GM12878 (cell line): ENCODE measurements at regions not wholly inside any gene's neighbourhood (a gene's known extent, or its start where the extent isn't known, plus 50 kb on each side); places are given as distances from the start of the nearest gene placed in this dataset.

Experiments used
- ATAC-seq: fragments of 200-7000 bp; cut with Tn5 transposase; 3 replicates; pipeline ENCODE4 v1.9.1; 2020; ENCODE audit warnings: mild to moderate bottlenecking, moderate library complexity
- BruUV-seq: library from RNA; stranded (reverse); fragments of 400-500 nt; replicated peaks from 2 replicates; lab custom pipeline; 2021; lab: Mats Ljungman, UMichigan
- CTCF ChIA-PET: fragments of 300-600 bp; sonication (Branson Sonifier 250); formaldehyde crosslinking; extraction: SDS; loops from one replicate; lab custom pipeline; 2021; ENCODE audit warnings: inconsistent platforms; lab: Yijun Ruan, JAX
- POLR2A ChIA-PET: fragments of 350-600 bp; formaldehyde crosslinking; extraction: SDS; loops from one replicate; lab custom pipeline; 2021; ENCODE audit warnings: inconsistent platforms; lab: Charles Lee
- RAD21 ChIA-PET: fragments of 300-600 bp; sonication (Branson Sonifier 250); formaldehyde crosslinking; loops from one replicate; lab custom pipeline; 2023; ENCODE audit warnings: antibody characterized with exemption; ENCODE audit not compliant: unreplicated experiment; lab: Charles Lee
- SMC1A ChIA-PET: fragments of 300-600 bp; sonication (Branson Sonifier 250); formaldehyde crosslinking; loops from one replicate; lab custom pipeline; 2023; ENCODE audit not compliant: unreplicated experiment, uncharacterized antibody; lab: Charles Lee
- DNase-seq: peaks from one replicate; pipeline ENCODE4 v3.0.0-alpha.2; 2011; ENCODE audit warnings: low read depth, low spot score
- FAIRE-seq: peaks from 3 replicates; lab custom pipeline; 2011; peaks lifted over from hg19 to GRCh38; lab: Jason Lieb, UNC
- H2AFZ ChIP-seq: 2 replicates; pipeline ENCODE4 v1.6.0; 2011; ENCODE audit warnings: low read depth, low read length, control low read depth; ENCODE audit not compliant: control insufficient read depth
- H3K27ac ChIP-seq: 2 replicates; pipeline ENCODE4 v1.5.1; 2011; ENCODE audit warnings: control low read depth; ENCODE audit not compliant: control insufficient read depth, insufficient read depth
- H3K27me3 ChIP-seq, 2 experiments: replicated peaks in 1 of 2; 2 replicates each; pipeline versions ENCODE4 v1.6.0 to v1.6.1; 2011; ENCODE audit warnings: low read length in 1 of 2; ENCODE audit not compliant: control insufficient read depth in 2 of 2, insufficient read depth in 2 of 2
- H3K36me3 ChIP-seq, 2 experiments: 2 replicates each; pipeline ENCODE4 v1.5.1; 2011; ENCODE audit warnings: low read length in 1 of 2; ENCODE audit not compliant: control insufficient read depth in 2 of 2, insufficient read depth in 2 of 2
- H3K4me1 ChIP-seq: 2 replicates; pipeline ENCODE4 v1.6.1; 2011; ENCODE audit warnings: mild to moderate bottlenecking, low read length, moderate library complexity, mixed read lengths; ENCODE audit not compliant: control insufficient read depth, insufficient read depth
- H3K4me2 ChIP-seq: 2 replicates; pipeline ENCODE4 v1.6.0; 2011; ENCODE audit warnings: control low read depth; ENCODE audit not compliant: control insufficient read depth, insufficient read depth
- H3K4me3 ChIP-seq: fragments of 200-600 bp; sonication (generic); 2 replicates; pipeline ENCODE4 v1.5.1; 2016
- H3K79me2 ChIP-seq: 2 replicates; pipeline ENCODE4 v1.6.0; 2011; ENCODE audit warnings: low read length; ENCODE audit not compliant: control insufficient read depth, insufficient read depth
- H3K9ac ChIP-seq: 2 replicates; pipeline ENCODE4 v1.8.0; 2011; ENCODE audit warnings: low read length, control low read depth, mixed read lengths; ENCODE audit not compliant: control insufficient read depth, insufficient read depth
- H3K9me3 ChIP-seq: replicated peaks from 3 replicates; pipeline ENCODE4 v1.5.1; 2011; ENCODE audit warnings: mild to moderate bottlenecking, low read length; ENCODE audit not compliant: control insufficient read depth, insufficient read depth
- H4K20me1 ChIP-seq: 2 replicates; pipeline ENCODE4 v1.6.0; 2011; ENCODE audit not compliant: control insufficient read depth, insufficient read depth
- BCL3 ChIP-seq: IDR thresholded peaks from 2 replicates; pipeline ENCODE4 v1.6.1; 2011; ENCODE audit warnings: borderline replicate concordance, low read depth, mild to moderate bottlenecking, moderate library complexity, low read length; ENCODE audit not compliant: insufficient read depth, poor library complexity, severe bottlenecking
- CBFB ChIP-seq: IDR thresholded peaks from 2 replicates; pipeline ENCODE4 v1.6.1; 2016; ENCODE audit warnings: antibody characterized with exemption, low read depth
- CHD1 ChIP-seq: IDR thresholded peaks from 2 replicates; pipeline ENCODE4 v1.6.1; 2012; ENCODE audit warnings: low read depth, low read length, improper control_type of control experiment
- FOS ChIP-seq: IDR thresholded peaks from 3 replicates; pipeline ENCODE4 v1.6.1; 2011; ENCODE audit warnings: borderline replicate concordance; ENCODE audit not compliant: insufficient read length; ENCODE audit errors: extremely low read depth
- FOXK2 ChIP-seq: fragments of 450-650 bp; IDR thresholded peaks from 2 replicates; pipeline ENCODE4 v1.6.1; 2017; ENCODE audit warnings: mild to moderate bottlenecking, moderate library complexity
- IRF3 ChIP-seq: fragments of 450-650 bp; IDR thresholded peaks from 2 replicates; pipeline ENCODE4 v1.6.1; 2014; ENCODE audit warnings: mild to moderate bottlenecking
- MEF2A ChIP-seq: IDR thresholded peaks from 2 replicates; pipeline ENCODE4 v1.6.1; 2011; ENCODE audit warnings: low read depth, mild to moderate bottlenecking, low read length, moderate library complexity; ENCODE audit not compliant: insufficient read depth
- SIX5 ChIP-seq: IDR thresholded peaks from 2 replicates; pipeline ENCODE4 v1.6.1; 2011; ENCODE audit warnings: mild to moderate bottlenecking, low read depth, low read length, moderate library complexity; ENCODE audit not compliant: severe bottlenecking
- SMC3 ChIP-seq: IDR thresholded peaks from 2 replicates; pipeline ENCODE4 v1.6.1; 2011; ENCODE audit warnings: low read length, improper control_type of control experiment, borderline replicate concordance
- SRF ChIP-seq, 2 experiments: IDR thresholded peaks; 2 replicates each; pipeline ENCODE4 v1.6.1; 2011; ENCODE audit warnings: low read depth in 2 of 2, low read length in 2 of 2, mild to moderate bottlenecking in 1 of 2, moderate library complexity in 1 of 2
- STAT1 ChIP-seq: fragments of 450-650 bp; conservative IDR thresholded peaks from 2 replicates; pipeline ENCODE4 v1.6.1; 2014; ENCODE audit warnings: antibody characterized with exemption, mild to moderate bottlenecking
- WGBS: methylation state at CpG from one replicate; pipeline ENCODE4 v1.1.6; 2016; ENCODE audit warnings: low lambda C conversion rate; ENCODE audit not compliant: insufficient replicate concordance, insufficient coverage; ENCODE audit errors: missing lambda C conversion rate; 5-methylcytosine and 5-hydroxymethylcytosine counted together
- in situ Hi-C: fragments of 300-500 bp; cut with MboI; formaldehyde crosslinking; loops from 9 replicates; pipeline ENCODE4 v1.14.3; 2018; ENCODE audit warnings: mixed read lengths
- intact Hi-C: fragments of 100-400 bp; cut with micrococcal nuclease; formaldehyde crosslinking; loops from one replicate; pipeline ENCODE4 v1.14.2; 2022; ENCODE audit not compliant: unreplicated experiment

GRCh38 chr21:34200288-34200905 is 127.0 kb downstream of the MRPS6 start:
- POLR2A ChIA-PET, result interaction anchor here (0.6 kb wide), 2 partner anchors 177 to 249 kb away, joined by 4 to 5 read pairs; no protein-coding TSS in a partner anchor
- RAD21 ChIA-PET, result no interaction called here
- Histone ChIP-seq H3K27ac (no peak overlapping the region), H3K79me2 (no peaks in the 10 kb centered on the region), H2AFZ (no peak overlapping the region), H3K9me3 (no peaks in the 10 kb centered on the region), H3K4me3 (no peak overlapping the region), H3K9ac (no peak overlapping the region), H3K36me3 (no peaks in the 10 kb centered on the region), H3K4me2 (no peak overlapping the region), H3K27me3 (no peaks in the 10 kb centered on the region), H4K20me1 (no peaks in the 10 kb centered on the region), H3K4me1 (peaks cover 8% of the 10 kb centered on the region)
- TF ChIP-seq FOS (no peak), FOXK2 (no peak), CHD1 (no peak), BCL3 (no peak), SMC3 (no peak), STAT1 (no peak), MEF2A (no peak), SIX5 (no peak), SRF (IDR thresholded peaks at IDR 0.05; ENCODE audit: low read depth in 2 of 2, low read length in 2 of 2) (no peak), IRF3 (no peak), CBFB (no peak)
- DNase-seq, result no peak
- SMC1A ChIA-PET, result interaction anchor here (1.0 to 2.6 kb wide), 5 partner anchors 12 to 277 kb away, joined by 3 to 10 read pairs (median 4); no protein-coding TSS in a partner anchor
- ATAC-seq, result no peak
- intact Hi-C loops, result no loop called here
- WGBS, result 86% methylated on average over 7 of the region's 7 CpGs
- in situ Hi-C loops, result no loop called here
- CTCF ChIA-PET, result no interaction called here
- no TSS peak for BruUV-seq
- no peak for FAIRE-seq
